ENCODE measurements at regions not wholly inside any gene's neighbourhood (a gene's known extent, or its start where the extent isn't known, plus 50 kb on each side); places are given as distances from the start of the nearest gene placed in this dataset.

GRCh38 chr1:195450794-195451193 lies 1157.4 kb downstream of the KCNT2 start:
- no peak for ATAC-seq
- H3K4me3 ChIP-seq = no peak overlapping the region
- no peaks in the 10 kb centered on the region for H3K4me1 ChIP-seq
- DNase-seq = no peak
- no peaks in the 10 kb centered on the region for H3K9me3 ChIP-seq
- no peaks in the 10 kb centered on the region for H3K36me3 ChIP-seq
- intact Hi-C loops (cut with DNase I; ENCODE audit: low total_unique reads) (no loop called here), in situ Hi-C loops (cut with MboI; ENCODE audit: low sequenced_read_pairs in 4 of 4) (no loop called here)
- no peak overlapping the region for H3K27ac ChIP-seq
- H3K27me3 ChIP-seq = no peaks in the 10 kb centered on the region
- no peak for TF ChIP-seq POLR2A (IDR thresholded peaks at IDR 0.05)
- TF ChIP-seq CTCF (IDR thresholded peaks at IDR 0.05 in 4 of 5, conservative IDR thresholded peaks at IDR 0.05 in 1 of 5) = no peak

GRCh38 chr1:195439661-195440060 lies 1168.6 kb downstream of the KCNT2 start:
- intact Hi-C loops (cut with DNase I; ENCODE audit: low total_unique reads) (no loop called here), in situ Hi-C loops (cut with MboI; ENCODE audit: low sequenced_read_pairs in 4 of 4) (no loop called here)
- no peaks in the 10 kb centered on the region for H3K36me3 ChIP-seq
- H3K9me3 ChIP-seq = no peaks in the 10 kb centered on the region
- H3K27me3 ChIP-seq = no peaks in the 10 kb centered on the region
- H3K4me1 ChIP-seq = no peaks in the 10 kb centered on the region
- no peak for ATAC-seq
- TF ChIP-seq CTCF (IDR thresholded peaks at IDR 0.05 in 4 of 5, conservative IDR thresholded peaks at IDR 0.05 in 1 of 5) = no peak
- no peak for TF ChIP-seq POLR2A (IDR thresholded peaks at IDR 0.05)
- no peak overlapping the region for H3K4me3 ChIP-seq
- no peak overlapping the region for H3K27ac ChIP-seq
- no peak for DNase-seq

- Histone ChIP-seq H3K4me3 (no peak overlapping the region), H3K27me3 (no peaks in the 10 kb centered on the region), H3K4me1 (no peaks in the 10 kb centered on the region), H3K36me3 (no peaks in the 10 kb centered on the region), H3K9me3 (no peaks in the 10 kb centered on the region), H3K27ac (no peak overlapping the region)
- intact Hi-C loops (cut with DNase I; ENCODE audit: low total_unique reads) (no loop called here), in situ Hi-C loops (cut with MboI; ENCODE audit: low sequenced_read_pairs in 4 of 4) (no loop called here)
- DNase-seq (no peak), ATAC-seq (no peak)
- TF ChIP-seq CTCF (IDR thresholded peaks at IDR 0.05 in 4 of 5, conservative IDR thresholded peaks at IDR 0.05 in 1 of 5) (no peak), POLR2A (IDR thresholded peaks at IDR 0.05) (no peak)
Observed at GRCh38 chr1:195434566-195435203, 1173.6 kb downstream of the KCNT2 start.

- no peak for TF ChIP-seq CTCF (IDR thresholded peaks at IDR 0.05 in 4 of 5, conservative IDR thresholded peaks at IDR 0.05 in 1 of 5)
- H3K27me3 ChIP-seq = no peaks in the 10 kb centered on the region
- H3K27ac ChIP-seq = no peak overlapping the region
- H3K36me3 ChIP-seq = no peaks in the 10 kb centered on the region
- H3K4me1 ChIP-seq = no peaks in the 10 kb centered on the region
- intact Hi-C loops (cut with DNase I; ENCODE audit: low total_unique reads) (no loop called here), in situ Hi-C loops (cut with MboI; ENCODE audit: low sequenced_read_pairs in 4 of 4) (no loop called here)
- no peak overlapping the region for H3K4me3 ChIP-seq
- ATAC-seq (no peak), DNase-seq (no peak)
- H3K9me3 ChIP-seq = no peaks in the 10 kb centered on the region
Observed at GRCh38 chr1:195430826-195431225, 1177.4 kb downstream of the KCNT2 start.

GRCh38 chr1:195428927-195429326 lies 1179.3 kb downstream of the KCNT2 start:
- TF ChIP-seq CTCF (IDR thresholded peaks at IDR 0.05 in 4 of 5, conservative IDR thresholded peaks at IDR 0.05 in 1 of 5) (no peak), POLR2A (IDR thresholded peaks at IDR 0.05) (no peak)

More at GRCh38 chr1:195428927-195429326, 1179.3 kb downstream of the KCNT2 start:
- no peaks in the 10 kb centered on the region for H3K4me1 ChIP-seq
- DNase-seq = no peak
- H3K27me3 ChIP-seq = no peaks in the 10 kb centered on the region
- in situ Hi-C loops (cut with MboI; ENCODE audit: low sequenced_read_pairs in 4 of 4) (no loop called here), intact Hi-C loops (cut with DNase I; ENCODE audit: low total_unique reads) (no loop called here)
- H3K27ac ChIP-seq = no peak overlapping the region
- H3K4me3 ChIP-seq = no peak overlapping the region
- no peaks in the 10 kb centered on the region for H3K36me3 ChIP-seq
- ATAC-seq = no peak
- no peaks in the 10 kb centered on the region for H3K9me3 ChIP-seq
